ENCODE measurements at regions not wholly inside any gene's neighbourhood (a gene's known extent, or its start where the extent isn't known, plus 50 kb on each side); places are given as distances from the start of the nearest gene placed in this dataset.
A peak's percentile ranks its signal among the peaks of the same experiment; 100 is the strongest.

DNA sequence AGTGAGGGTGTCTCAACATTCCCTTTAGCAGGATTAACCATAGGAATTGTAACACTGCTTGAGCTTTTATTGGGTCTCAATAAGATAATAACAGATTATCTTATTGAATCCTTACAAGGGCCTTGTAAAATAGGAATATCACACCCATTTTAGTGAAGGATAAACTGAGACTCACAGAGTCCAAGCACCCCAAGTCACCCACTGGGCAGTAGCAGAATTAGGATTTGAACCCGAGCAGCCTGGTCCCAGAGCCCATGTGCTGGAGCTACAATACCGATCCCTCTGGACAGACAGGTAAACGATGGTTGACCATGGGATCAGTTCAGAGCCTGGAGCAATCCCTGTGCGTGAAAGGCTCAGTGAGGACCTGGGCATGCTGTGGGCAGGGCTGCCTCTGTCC is 56.3 kb upstream of the MRPS22 start:
- ATAC-seq (no peak), FAIRE-seq (no peak), DNase-seq (ENCODE audit: extremely low read depth in 1 of 4, low spot score in 3 of 4) (no peak)
- Histone ChIP-seq H3K36me3 (ENCODE audit: control insufficient read depth, insufficient read depth, low read length) (no peaks in the 10 kb centered on the region), H3K27ac (ENCODE audit: extremely low read depth, low read depth, low read length) (no peak overlapping the region), H3K4me1 (replicated peaks in 1 of 2; ENCODE audit: control insufficient read depth in 2 of 2, insufficient read depth in 2 of 2, low read length in 2 of 2) (peaks cover 32 to 39% of the 10 kb centered on the region in 2 experiments; a peak in 4 of 5 replicates), H4K20me1 (replicated peaks; ENCODE audit: control insufficient read depth, insufficient read depth, low read length) (no peaks in the 10 kb centered on the region), H3K79me2 (ENCODE audit: control insufficient read depth, insufficient read depth, low read length) (no peaks in the 10 kb centered on the region), H2AFZ (ENCODE audit: low read depth, low read length) (no peak overlapping the region), H3K27me3 (ENCODE audit: control insufficient read depth in 2 of 2, insufficient read depth in 2 of 2, low read length in 2 of 2) (no peaks in the 10 kb centered on the region), H3K9me3 (replicated peaks; ENCODE audit: control insufficient read depth, insufficient read depth, low read depth, low read length) (no peaks in the 10 kb centered on the region), H3K9me1 (ENCODE audit: control insufficient read depth, insufficient read depth, low read length) (no peaks in the 10 kb centered on the region), H3K9ac (ENCODE audit: insufficient read depth in 1 of 2, low read depth in 2 of 2, low read length in 2 of 2) (0 out of 4 replicates have a peak overlapping the region, but pooled peaks of 1 of the 2 experiments have one; percentile 20), H3K4me2 (ENCODE audit: insufficient read depth, low read length) (no peak overlapping the region), H3K4me3 (no peak overlapping the region)
- WGBS (ENCODE audit: insufficient coverage, low coverage, missing lambda C conversion rate), result 89% methylated on average over 4 of the region's 4 CpGs
- intact Hi-C loops (cut with micrococcal nuclease) (no loop called here), in situ Hi-C loops (cut with MboI) (no loop called here)
- POLR2A ChIA-PET, result interaction anchor here (0.8 to 1.0 kb wide), 3 partner anchors 9 to 191 kb away, joined by 3 to 5 read pairs (median 3); no protein-coding TSS in a partner anchor
- CTCF ChIA-PET (ENCODE audit: low intra/inter-chr PET ratio), result no interaction called here
- no TSS peak for BruUV-seq (replicated peaks)
- peak; percentile 53 to 67 for TF ChIP-seq KDM1A (IDR thresholded peaks at IDR 0.05)
- no peak for TF ChIP-seq HDGF (IDR thresholded peaks at IDR 0.05)
- TF ChIP-seq ADNP (tag; IDR thresholded peaks at IDR 0.05), result 0 out of 2 replicates have a peak, but pooled peaks have one; percentile 40
- 0 out of 2 replicates have a peak, but pooled peaks have one; percentile 0 for TF ChIP-seq FOXK1 (CRISPR knock-in tag; IDR thresholded peaks at IDR 0.05; ENCODE audit: borderline replicate concordance)
- TF ChIP-seq HDAC2 (IDR thresholded peaks at IDR 0.05), result peak; percentile 14; the same call in 1 of the 2 replicates
- no peak for TF ChIP-seq ZNF717 (CRISPR knock-in tag; IDR thresholded peaks at IDR 0.05)
- TF ChIP-seq RCOR1 (IDR thresholded peaks at IDR 0.05; ENCODE audit: borderline replicate concordance in 1 of 2, low read depth in 2 of 2, low read length in 2 of 2), result 0 out of 4 replicates have a peak, but pooled peaks of 1 of the 2 experiments have one; percentile 31
- peak; percentile 85 for TF ChIP-seq BCOR (IDR thresholded peaks at IDR 0.05)
- no peak for TF ChIP-seq LEF1 (IDR thresholded peaks at IDR 0.05)
- TF ChIP-seq RBM25 (IDR thresholded peaks at IDR 0.05; ENCODE audit: low read depth, low read length, severe bottlenecking), result peak; percentile 91
